SK-N-SH (cell line): ENCODE measurements at regions not wholly inside any gene's neighbourhood (a gene's known extent, or its start where the extent isn't known, plus 50 kb on each side); places are given as distances from the start of the nearest gene placed in this dataset.

Experiments
- CTCF ChIA-PET: fragments of 300-600, 350-600 bp; formaldehyde crosslinking; extraction: SDS; loops from one replicate; lab custom pipeline; 2021; lab: Yijun Ruan, JAX
- POLR2A ChIA-PET: fragments of 350-600 bp; sonication (Branson Sonifier 250); formaldehyde crosslinking; extraction: SDS; loops from one replicate; lab custom pipeline; 2020; ENCODE audit warnings: antibody characterized with exemption, inconsistent platforms; lab: Yijun Ruan, JAX
- DNase-seq: peaks from one replicate; pipeline ENCODE4 v3.0.0; 2012
- H2AFZ ChIP-seq: fragments of 200-600 bp; sonication (generic); 2 replicates; pipeline ENCODE4 v1.8.1; 2016; ENCODE audit warnings: antibody characterized with exemption, mild to moderate bottlenecking, low read depth
- H3F3A ChIP-seq: fragments of 200-600 bp; sonication (generic); replicated peaks from 2 replicates; pipeline ENCODE3; 2016; ENCODE audit warnings: antibody characterized with exemption, mild to moderate bottlenecking; ENCODE audit not compliant: insufficient read depth
- H3K27ac ChIP-seq, 2 experiments: fragments of 200-500 bp in 1 of 2; fragments of 200-600 bp in 1 of 2; sonication (Bioruptor generic) in 1 of 2; sonication (generic), shearing (Covaris generic) in 1 of 2; 2 replicates each; pipeline versions ENCODE4 v1.5.1 to v1.6.1; 2014 to 2016; ENCODE audit warnings: low read depth in 2 of 2, inconsistent platforms in 1 of 2, low read length in 1 of 2, mild to moderate bottlenecking in 1 of 2, mixed read lengths in 1 of 2
- H3K27me3 ChIP-seq: fragments of 200-600 bp; sonication (generic), shearing (Covaris generic); 2 replicates; pipeline ENCODE4 v1.6.1; 2016; ENCODE audit warnings: mixed run types; ENCODE audit not compliant: insufficient read depth
- H3K36me3 ChIP-seq, 2 experiments: fragments of 200-500 bp in 1 of 2; fragments of 200-600 bp in 1 of 2; sonication (Bioruptor generic) in 1 of 2; sonication (generic) in 1 of 2; replicated peaks in 1 of 2; 2 replicates each; pipeline versions ENCODE3 to v1.5.1; 2014 to 2016; ENCODE audit warnings: low read length in 1 of 2, mild to moderate bottlenecking in 1 of 2; ENCODE audit not compliant: insufficient read depth in 2 of 2, control insufficient read depth in 1 of 2
- H3K4me1 ChIP-seq, 2 experiments: fragments of 200-500 bp in 1 of 2; fragments of 200-600 bp in 1 of 2; sonication (Bioruptor generic) in 1 of 2; sonication (generic), shearing (Covaris generic) in 1 of 2; 2 replicates each; pipeline versions ENCODE4 v1.5.1 to v1.6.1; 2014 to 2016; ENCODE audit warnings: low read depth in 1 of 2, low read length in 1 of 2, mixed run types in 1 of 2; ENCODE audit not compliant: insufficient read depth in 2 of 2, control insufficient read depth in 1 of 2
- H3K4me2 ChIP-seq: fragments of 200-600 bp; sonication (generic), shearing (Covaris generic); 2 replicates; pipeline ENCODE4 v1.6.1; 2017; ENCODE audit warnings: mixed run types
- H3K4me3 ChIP-seq, 2 experiments: fragments of 200-500 bp in 1 of 2; fragments of 200-600 bp in 1 of 2; sonication (Bioruptor generic) in 1 of 2; sonication (generic), shearing (Covaris generic) in 1 of 2; 2 replicates each; pipeline versions ENCODE4 v1.5.1 to v1.8.1; 2014 to 2016; ENCODE audit warnings: low read depth in 2 of 2, inconsistent platforms in 1 of 2, low read length in 1 of 2, mild to moderate bottlenecking in 1 of 2, mixed read lengths in 1 of 2, moderate library complexity in 1 of 2
- H3K79me2 ChIP-seq: fragments of 200-600 bp; sonication (generic); 2 replicates; pipeline ENCODE4 v1.8.1; 2017; ENCODE audit warnings: mild to moderate bottlenecking; ENCODE audit not compliant: insufficient read depth
- H3K9ac ChIP-seq: fragments of 200-600 bp; sonication (generic); 2 replicates; pipeline ENCODE4 v1.6.1; 2017; ENCODE audit warnings: mixed run types
- H3K9me2 ChIP-seq: fragments of 200-600 bp; sonication (generic); 2 replicates; pipeline ENCODE4 v1.6.1; 2017; ENCODE audit warnings: mixed run types
- H3K9me3 ChIP-seq: fragments of 200-600 bp; sonication (generic); 2 replicates; pipeline ENCODE4 v1.6.1; 2017; ENCODE audit warnings: mixed run types, mild to moderate bottlenecking, moderate library complexity
- H4K20me1 ChIP-seq: fragments of 200-600 bp; sonication (generic); 2 replicates; pipeline ENCODE4 v1.6.1; 2017; ENCODE audit warnings: mild to moderate bottlenecking, mixed run types; ENCODE audit not compliant: insufficient read depth
- CHD2 ChIP-seq: fragments of 150-350 bp; IDR thresholded peaks from 2 replicates; pipeline ENCODE4 v1.6.1; 2018; ENCODE audit warnings: low read length; ENCODE audit not compliant: partially characterized antibody
- ELF1 ChIP-seq: IDR thresholded peaks from 2 replicates; pipeline ENCODE4 v1.4.0; 2012
- EP300 ChIP-seq, 2 experiments: IDR thresholded peaks; 2 replicates each; pipeline versions ENCODE4 v1.4.0 to v1.6.1; 2012; ENCODE audit warnings: borderline replicate concordance in 1 of 2, low read depth in 1 of 2, low read length in 1 of 2
- FOXJ3 ChIP-seq: sonication (generic); formaldehyde crosslinking; IDR thresholded peaks from 2 replicates; pipeline ENCODE4 v1.5.1; 2020; ENCODE audit warnings: mild to moderate bottlenecking, missing genetic modification reagents
- FOXM1 ChIP-seq: IDR thresholded peaks from 2 replicates; pipeline ENCODE4 v1.4.0; 2012; ENCODE audit warnings: low read depth, mild to moderate bottlenecking
- GATA2 ChIP-seq: sonication (generic); formaldehyde crosslinking; IDR thresholded peaks from 2 replicates; pipeline ENCODE4 v1.5.0; 2020; ENCODE audit warnings: mild to moderate bottlenecking, missing genetic modification reagents
- NFIC ChIP-seq: IDR thresholded peaks from 2 replicates; pipeline ENCODE4 v1.4.0; 2012; ENCODE audit warnings: borderline replicate concordance
- NRF1 ChIP-seq: IDR thresholded peaks from 2 replicates; pipeline ENCODE4 v1.6.1; 2012; ENCODE audit warnings: low read depth, mild to moderate bottlenecking, low read length
- RAD21 ChIP-seq: IDR thresholded peaks from 2 replicates; pipeline ENCODE4 v1.6.1; 2012; ENCODE audit warnings: mild to moderate bottlenecking, low read length
- RCOR1 ChIP-seq: fragments of 150-350 bp; IDR thresholded peaks from 2 replicates; pipeline ENCODE4 v1.6.1; 2017; ENCODE audit warnings: antibody characterized with exemption, low read length
- RXRA ChIP-seq: IDR thresholded peaks from 2 replicates; pipeline ENCODE4 v1.4.0; 2012; ENCODE audit warnings: low read depth, mild to moderate bottlenecking, borderline replicate concordance
- SIN3A ChIP-seq: IDR thresholded peaks from 2 replicates; pipeline ENCODE4 v1.6.1; 2012; ENCODE audit warnings: low read depth, mild to moderate bottlenecking, low read length, moderate library complexity, borderline replicate concordance
- SMC3 ChIP-seq: IDR thresholded peaks from 2 replicates; pipeline ENCODE4 v1.6.1; 2012; ENCODE audit warnings: low read depth, low read length, improper control_type of control experiment
- TCF12 ChIP-seq: IDR thresholded peaks from 2 replicates; pipeline ENCODE4 v1.4.0; 2012
- TEAD4 ChIP-seq: IDR thresholded peaks from 2 replicates; pipeline ENCODE4 v1.4.0; 2012; ENCODE audit warnings: mild to moderate bottlenecking, borderline replicate concordance; ENCODE audit not compliant: insufficient read depth
- YY1 ChIP-seq: IDR thresholded peaks from 2 replicates; pipeline ENCODE4 v1.4.0; 2012; ENCODE audit warnings: low read depth, mild to moderate bottlenecking
- WGBS: methylation state at CpG from one replicate; pipeline ENCODE4 v1.1.6; 2017; ENCODE audit warnings: low lambda C conversion rate; 5-methylcytosine and 5-hydroxymethylcytosine counted together
- TF ChIP-seq, protein P1 (sequence below): IDR thresholded peaks from 2 replicates; pipeline ENCODE4 v1.6.1; 2012; ENCODE audit warnings: mild to moderate bottlenecking, low read depth, low read length, moderate library complexity
- TF ChIP-seq, protein P2 (sequence below): fragments of 150-350 bp; IDR thresholded peaks from 2 replicates; pipeline ENCODE4 v1.6.1; 2016; ENCODE audit warnings: mild to moderate bottlenecking, low read depth, low read length
- TF ChIP-seq, protein P3 (sequence below): fragments of 200-600 bp; sonication (generic); IDR thresholded peaks from 2 replicates; pipeline ENCODE4 v1.6.1; 2017; ENCODE audit warnings: antibody characterized with exemption, mild to moderate bottlenecking, moderate library complexity
- TF ChIP-seq, protein P4 (sequence below): fragments of 150-350 bp; IDR thresholded peaks from 2 replicates; pipeline ENCODE4 v1.6.1; 2017; ENCODE audit warnings: antibody characterized with exemption, low read length, low read depth, borderline replicate concordance

DNA sequence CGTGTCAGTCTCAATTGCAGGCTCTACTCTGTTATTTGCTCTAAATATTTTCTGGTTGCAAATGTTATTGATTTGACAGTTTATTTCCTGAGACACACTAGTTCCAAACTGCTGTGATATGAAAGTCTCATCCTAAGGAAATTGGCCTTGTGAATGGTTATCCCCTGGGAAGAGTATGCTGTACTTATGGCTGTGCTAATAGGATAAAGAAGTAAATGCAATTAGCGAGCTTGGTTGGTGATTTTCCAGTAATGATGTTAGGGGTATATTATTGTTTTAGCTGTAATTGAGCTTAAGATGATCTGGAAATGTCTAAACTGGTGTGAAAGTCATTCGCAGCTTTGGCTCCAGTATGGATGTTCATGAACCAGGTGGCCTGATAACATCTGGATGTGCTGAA is 197.9 kb downstream of the SUDS3 start (continued):
- TF ChIP-seq, protein P1, sequence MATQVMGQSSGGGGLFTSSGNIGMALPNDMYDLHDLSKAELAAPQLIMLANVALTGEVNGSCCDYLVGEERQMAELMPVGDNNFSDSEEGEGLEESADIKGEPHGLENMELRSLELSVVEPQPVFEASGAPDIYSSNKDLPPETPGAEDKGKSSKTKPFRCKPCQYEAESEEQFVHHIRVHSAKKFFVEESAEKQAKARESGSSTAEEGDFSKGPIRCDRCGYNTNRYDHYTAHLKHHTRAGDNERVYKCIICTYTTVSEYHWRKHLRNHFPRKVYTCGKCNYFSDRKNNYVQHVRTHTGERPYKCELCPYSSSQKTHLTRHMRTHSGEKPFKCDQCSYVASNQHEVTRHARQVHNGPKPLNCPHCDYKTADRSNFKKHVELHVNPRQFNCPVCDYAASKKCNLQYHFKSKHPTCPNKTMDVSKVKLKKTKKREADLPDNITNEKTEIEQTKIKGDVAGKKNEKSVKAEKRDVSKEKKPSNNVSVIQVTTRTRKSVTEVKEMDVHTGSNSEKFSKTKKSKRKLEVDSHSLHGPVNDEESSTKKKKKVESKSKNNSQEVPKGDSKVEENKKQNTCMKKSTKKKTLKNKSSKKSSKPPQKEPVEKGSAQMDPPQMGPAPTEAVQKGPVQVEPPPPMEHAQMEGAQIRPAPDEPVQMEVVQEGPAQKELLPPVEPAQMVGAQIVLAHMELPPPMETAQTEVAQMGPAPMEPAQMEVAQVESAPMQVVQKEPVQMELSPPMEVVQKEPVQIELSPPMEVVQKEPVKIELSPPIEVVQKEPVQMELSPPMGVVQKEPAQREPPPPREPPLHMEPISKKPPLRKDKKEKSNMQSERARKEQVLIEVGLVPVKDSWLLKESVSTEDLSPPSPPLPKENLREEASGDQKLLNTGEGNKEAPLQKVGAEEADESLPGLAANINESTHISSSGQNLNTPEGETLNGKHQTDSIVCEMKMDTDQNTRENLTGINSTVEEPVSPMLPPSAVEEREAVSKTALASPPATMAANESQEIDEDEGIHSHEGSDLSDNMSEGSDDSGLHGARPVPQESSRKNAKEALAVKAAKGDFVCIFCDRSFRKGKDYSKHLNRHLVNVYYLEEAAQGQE: no peak
- no peak for TF ChIP-seq FOXJ3 (CRISPR knock-in tag)
- no peak for TF ChIP-seq CHD2
- no peak for TF ChIP-seq SIN3A
- no peak for TF ChIP-seq NFIC
- TF ChIP-seq SMC3: no peak
- TF ChIP-seq RXRA: no peak
- no peak for TF ChIP-seq RCOR1
- TF ChIP-seq, protein P2, sequence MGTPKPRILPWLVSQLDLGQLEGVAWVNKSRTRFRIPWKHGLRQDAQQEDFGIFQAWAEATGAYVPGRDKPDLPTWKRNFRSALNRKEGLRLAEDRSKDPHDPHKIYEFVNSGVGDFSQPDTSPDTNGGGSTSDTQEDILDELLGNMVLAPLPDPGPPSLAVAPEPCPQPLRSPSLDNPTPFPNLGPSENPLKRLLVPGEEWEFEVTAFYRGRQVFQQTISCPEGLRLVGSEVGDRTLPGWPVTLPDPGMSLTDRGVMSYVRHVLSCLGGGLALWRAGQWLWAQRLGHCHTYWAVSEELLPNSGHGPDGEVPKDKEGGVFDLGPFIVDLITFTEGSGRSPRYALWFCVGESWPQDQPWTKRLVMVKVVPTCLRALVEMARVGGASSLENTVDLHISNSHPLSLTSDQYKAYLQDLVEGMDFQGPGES: no peak
- TF ChIP-seq ELF1: no peak
- TF ChIP-seq, protein P3, sequence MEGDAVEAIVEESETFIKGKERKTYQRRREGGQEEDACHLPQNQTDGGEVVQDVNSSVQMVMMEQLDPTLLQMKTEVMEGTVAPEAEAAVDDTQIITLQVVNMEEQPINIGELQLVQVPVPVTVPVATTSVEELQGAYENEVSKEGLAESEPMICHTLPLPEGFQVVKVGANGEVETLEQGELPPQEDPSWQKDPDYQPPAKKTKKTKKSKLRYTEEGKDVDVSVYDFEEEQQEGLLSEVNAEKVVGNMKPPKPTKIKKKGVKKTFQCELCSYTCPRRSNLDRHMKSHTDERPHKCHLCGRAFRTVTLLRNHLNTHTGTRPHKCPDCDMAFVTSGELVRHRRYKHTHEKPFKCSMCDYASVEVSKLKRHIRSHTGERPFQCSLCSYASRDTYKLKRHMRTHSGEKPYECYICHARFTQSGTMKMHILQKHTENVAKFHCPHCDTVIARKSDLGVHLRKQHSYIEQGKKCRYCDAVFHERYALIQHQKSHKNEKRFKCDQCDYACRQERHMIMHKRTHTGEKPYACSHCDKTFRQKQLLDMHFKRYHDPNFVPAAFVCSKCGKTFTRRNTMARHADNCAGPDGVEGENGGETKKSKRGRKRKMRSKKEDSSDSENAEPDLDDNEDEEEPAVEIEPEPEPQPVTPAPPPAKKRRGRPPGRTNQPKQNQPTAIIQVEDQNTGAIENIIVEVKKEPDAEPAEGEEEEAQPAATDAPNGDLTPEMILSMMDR: no peak

DNA sequence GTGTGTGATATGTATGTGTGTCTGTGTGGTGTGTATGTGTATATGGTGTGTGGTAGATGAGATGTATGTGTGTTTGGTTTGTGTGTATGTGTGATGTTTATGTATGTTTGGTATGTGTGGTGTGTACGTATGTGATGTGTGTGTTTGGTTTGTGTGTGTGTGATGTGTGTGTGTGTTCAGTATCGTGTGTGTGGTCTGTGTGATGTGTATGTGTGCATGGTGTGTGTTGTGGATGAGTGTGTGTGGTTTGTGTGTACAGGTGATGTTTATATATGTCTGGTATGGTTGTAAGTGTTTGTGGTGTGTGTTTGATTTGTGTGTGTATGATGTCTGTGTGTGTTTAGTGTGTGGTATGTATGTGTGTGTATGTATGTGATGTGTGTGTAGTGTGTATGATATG is 199.4 kb downstream of the SUDS3 start:
- Histone ChIP-seq H3F3A (no peaks in the 10 kb centered on the region), H3K79me2 (no peaks in the 10 kb centered on the region), H2AFZ (no peak overlapping the region), H4K20me1 (no peaks in the 10 kb centered on the region), H3K9me2 (no peaks in the 10 kb centered on the region), H3K27me3 (no peaks in the 10 kb centered on the region), H3K9me3 (no peaks in the 10 kb centered on the region; the same call in 1 of the 2 replicates), H3K36me3 (no peaks in the 10 kb centered on the region), H3K9ac (no peak overlapping the region), H3K4me3 (no peak overlapping the region), H3K4me1 (no peaks in the 10 kb centered on the region), H3K27ac (no peak overlapping the region), H3K4me2 (no peak overlapping the region)
- no peak for DNase-seq
- ChIA-PET POLR2A (no interaction called here), CTCF (no interaction called here)
- 36% methylated on average over 2 of the region's 2 CpGs for WGBS
- no peak for TF ChIP-seq FOXM1
- no peak for TF ChIP-seq EP300 (IDR thresholded peaks at IDR 0.05; ENCODE audit: borderline replicate concordance in 1 of 2, low read depth in 1 of 2, low read length in 1 of 2)
- TF ChIP-seq, protein P1: no peak
- TF ChIP-seq TCF12: no peak
- TF ChIP-seq SMC3: no peak
- TF ChIP-seq, protein P4, sequence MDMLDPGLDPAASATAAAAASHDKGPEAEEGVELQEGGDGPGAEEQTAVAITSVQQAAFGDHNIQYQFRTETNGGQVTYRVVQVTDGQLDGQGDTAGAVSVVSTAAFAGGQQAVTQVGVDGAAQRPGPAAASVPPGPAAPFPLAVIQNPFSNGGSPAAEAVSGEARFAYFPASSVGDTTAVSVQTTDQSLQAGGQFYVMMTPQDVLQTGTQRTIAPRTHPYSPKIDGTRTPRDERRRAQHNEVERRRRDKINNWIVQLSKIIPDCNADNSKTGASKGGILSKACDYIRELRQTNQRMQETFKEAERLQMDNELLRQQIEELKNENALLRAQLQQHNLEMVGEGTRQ: no peak
- TF ChIP-seq GATA2 (CRISPR knock-in tag): no peak
- TF ChIP-seq NRF1: no peak
- TF ChIP-seq YY1: no peak
- TF ChIP-seq RAD21: no peak
- no peak for TF ChIP-seq TEAD4
- TF ChIP-seq, protein P2: no peak
